ENCODE measurements at regions not wholly inside any gene's neighbourhood (a gene's known extent, or its start where the extent isn't known, plus 50 kb on each side); places are given as distances from the start of the nearest gene placed in this dataset.
A peak's percentile ranks its signal among the peaks of the same experiment; 100 is the strongest.

DNA sequence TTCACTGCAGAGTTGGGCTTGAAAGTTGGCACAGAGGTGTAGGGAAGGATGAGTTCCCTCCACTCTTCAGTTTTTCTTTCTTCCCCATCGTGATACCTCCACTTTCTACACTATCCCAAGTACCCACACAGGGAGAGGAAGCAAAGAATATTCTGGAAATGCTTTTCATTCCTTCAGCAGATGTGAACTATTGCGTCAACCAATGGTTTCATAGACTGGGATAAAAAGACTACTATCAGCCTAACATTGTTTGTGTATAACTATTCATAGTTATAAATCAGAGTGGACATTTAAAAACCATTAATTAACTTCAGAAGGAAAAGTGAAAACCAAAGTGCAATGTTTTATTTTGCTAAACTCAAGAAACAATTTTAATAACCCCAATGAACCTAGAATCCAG, 63.6 kb upstream of the MAMDC2 start:
- Histone ChIP-seq H3K27me3 (ENCODE audit: control insufficient read depth, insufficient read depth, low read length) (no peaks in the 10 kb centered on the region), H3K4me3 (ENCODE audit: low read depth, low read length) (no peak overlapping the region), H3K36me3 (ENCODE audit: control insufficient read depth, insufficient read depth, low read length) (no peaks in the 10 kb centered on the region)
- no peak for DNase-seq (ENCODE audit: low read depth)
- TF ChIP-seq, protein P1, sequence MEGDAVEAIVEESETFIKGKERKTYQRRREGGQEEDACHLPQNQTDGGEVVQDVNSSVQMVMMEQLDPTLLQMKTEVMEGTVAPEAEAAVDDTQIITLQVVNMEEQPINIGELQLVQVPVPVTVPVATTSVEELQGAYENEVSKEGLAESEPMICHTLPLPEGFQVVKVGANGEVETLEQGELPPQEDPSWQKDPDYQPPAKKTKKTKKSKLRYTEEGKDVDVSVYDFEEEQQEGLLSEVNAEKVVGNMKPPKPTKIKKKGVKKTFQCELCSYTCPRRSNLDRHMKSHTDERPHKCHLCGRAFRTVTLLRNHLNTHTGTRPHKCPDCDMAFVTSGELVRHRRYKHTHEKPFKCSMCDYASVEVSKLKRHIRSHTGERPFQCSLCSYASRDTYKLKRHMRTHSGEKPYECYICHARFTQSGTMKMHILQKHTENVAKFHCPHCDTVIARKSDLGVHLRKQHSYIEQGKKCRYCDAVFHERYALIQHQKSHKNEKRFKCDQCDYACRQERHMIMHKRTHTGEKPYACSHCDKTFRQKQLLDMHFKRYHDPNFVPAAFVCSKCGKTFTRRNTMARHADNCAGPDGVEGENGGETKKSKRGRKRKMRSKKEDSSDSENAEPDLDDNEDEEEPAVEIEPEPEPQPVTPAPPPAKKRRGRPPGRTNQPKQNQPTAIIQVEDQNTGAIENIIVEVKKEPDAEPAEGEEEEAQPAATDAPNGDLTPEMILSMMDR (IDR thresholded peaks at IDR 0.05; ENCODE audit: insufficient read depth, low read length, poor library complexity, severe bottlenecking) = no peak

DNA sequence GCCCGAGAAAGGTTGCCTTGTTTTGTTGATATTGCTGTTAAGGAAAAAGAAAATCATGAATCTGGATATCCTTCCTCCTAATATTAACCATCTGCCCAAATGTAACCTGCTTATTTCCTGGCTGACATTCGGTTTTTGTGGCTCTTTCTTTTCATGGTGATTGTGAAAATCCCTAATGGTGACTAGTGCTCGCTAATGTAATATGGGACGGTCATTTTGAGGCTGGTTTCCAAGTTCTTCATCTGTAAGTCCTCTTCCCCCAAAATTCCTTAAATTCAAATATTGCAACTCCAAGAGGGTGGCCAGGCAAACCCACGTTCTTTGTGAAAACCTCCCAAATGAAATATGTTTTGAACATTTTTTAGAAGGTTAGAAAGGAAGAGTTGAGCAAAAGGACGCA, 63.1 kb upstream of the MAMDC2 start:
- H3K36me3 ChIP-seq (ENCODE audit: control insufficient read depth, insufficient read depth, low read length) = no peaks in the 10 kb centered on the region
- H3K4me3 ChIP-seq (ENCODE audit: low read depth, low read length) = no peak overlapping the region
- TF ChIP-seq, protein P1 (IDR thresholded peaks at IDR 0.05; ENCODE audit: insufficient read depth, low read length, poor library complexity, severe bottlenecking) = no peak
- DNase-seq (ENCODE audit: low read depth) = no peak
- H3K27me3 ChIP-seq (ENCODE audit: control insufficient read depth, insufficient read depth, low read length) = no peaks in the 10 kb centered on the region

DNA sequence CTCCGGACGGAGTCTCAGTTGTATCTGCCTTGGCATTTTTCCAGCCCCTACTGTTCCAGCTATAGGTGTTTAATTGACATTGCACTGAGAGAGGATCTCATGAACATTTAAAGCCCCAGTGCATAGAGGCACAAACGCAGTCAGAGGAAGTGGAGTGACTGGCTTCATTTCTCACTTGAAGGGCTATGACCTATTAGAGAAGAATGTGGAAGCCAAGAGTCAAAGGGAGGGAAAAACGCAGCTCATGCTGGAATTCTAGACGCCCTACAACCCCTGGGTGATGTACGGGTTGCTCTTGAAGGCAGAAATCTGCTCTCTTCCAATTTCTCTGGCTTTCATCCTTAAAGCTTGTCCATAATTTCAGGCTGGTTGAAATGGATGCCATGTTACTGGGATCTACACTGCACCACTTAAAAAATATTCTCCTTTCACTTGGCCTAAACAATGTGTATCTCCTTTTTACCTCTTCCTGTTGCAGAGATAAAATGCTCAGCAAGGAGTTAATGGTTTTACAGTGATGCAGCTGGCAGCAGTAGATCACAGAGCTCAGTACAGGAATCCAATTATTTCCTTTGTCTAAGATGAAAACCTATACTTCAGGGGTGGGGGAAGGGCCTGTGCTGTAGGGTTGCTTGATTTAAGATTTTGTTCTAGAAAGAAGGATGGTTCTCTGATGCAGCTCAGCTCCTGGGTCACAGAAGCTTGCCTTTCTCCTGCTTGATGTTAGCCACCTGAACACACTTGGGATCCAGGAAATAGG, 61.8 kb upstream of the MAMDC2 start:
- Histone ChIP-seq H3K27me3 (ENCODE audit: control insufficient read depth, insufficient read depth, low read length) (no peaks in the 10 kb centered on the region), H3K36me3 (ENCODE audit: control insufficient read depth, insufficient read depth, low read length) (no peaks in the 10 kb centered on the region), H3K4me3 (ENCODE audit: low read depth, low read length) (no peak overlapping the region)
- TF ChIP-seq, protein P1 (IDR thresholded peaks at IDR 0.05; ENCODE audit: insufficient read depth, low read length, poor library complexity, severe bottlenecking) = no peak
- DNase-seq (ENCODE audit: low read depth) = peak; percentile 50

DNA sequence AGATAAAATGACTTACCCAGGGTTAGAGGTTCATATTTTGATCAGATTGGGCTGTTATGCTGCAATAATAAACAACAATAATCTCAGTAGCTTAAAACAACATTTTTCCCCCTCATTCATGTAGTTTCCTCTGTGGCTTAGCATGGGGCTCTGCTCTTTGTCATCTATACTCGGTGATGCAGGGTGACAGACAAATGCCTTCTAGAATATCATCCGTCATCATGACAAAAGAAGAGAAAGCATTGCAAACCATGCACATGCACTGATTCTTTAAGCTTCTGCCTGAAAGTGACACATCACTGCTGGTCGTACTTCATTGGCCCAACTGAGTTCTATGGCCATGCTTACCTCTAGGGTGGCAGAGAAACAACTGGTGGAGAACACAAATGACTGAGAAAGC, 58.8 kb upstream of the MAMDC2 start:
- DNase-seq (ENCODE audit: low read depth) = no peak
- TF ChIP-seq, protein P1 (IDR thresholded peaks at IDR 0.05; ENCODE audit: insufficient read depth, low read length, poor library complexity, severe bottlenecking) = no peak

DNA sequence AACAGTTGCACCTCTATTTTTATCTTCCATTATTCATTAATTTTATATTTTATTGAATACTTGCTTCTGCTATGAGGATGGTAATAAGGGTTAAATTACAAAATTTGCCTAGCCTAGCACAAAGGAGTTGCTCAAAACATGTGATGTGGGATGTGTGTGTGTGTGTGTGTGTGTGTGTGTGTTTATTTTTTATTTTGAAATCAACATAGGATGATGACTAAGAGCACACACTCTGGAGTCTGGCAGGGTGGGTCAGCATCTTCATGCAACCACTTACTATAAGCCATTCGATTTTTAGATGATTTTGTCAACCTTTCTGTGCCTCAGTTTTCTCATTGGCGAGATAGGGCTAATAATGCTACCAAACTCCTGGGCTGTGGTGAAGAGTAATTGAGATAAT, 57.7 kb upstream of the MAMDC2 start:
- DNase-seq (ENCODE audit: low read depth) = no peak
- H3K36me3 ChIP-seq (ENCODE audit: control insufficient read depth, insufficient read depth, low read length) = no peaks in the 10 kb centered on the region
- H3K4me3 ChIP-seq (ENCODE audit: low read depth, low read length) = no peak overlapping the region
- TF ChIP-seq, protein P1 (IDR thresholded peaks at IDR 0.05; ENCODE audit: insufficient read depth, low read length, poor library complexity, severe bottlenecking) = no peak
- H3K27me3 ChIP-seq (ENCODE audit: control insufficient read depth, insufficient read depth, low read length) = no peaks in the 10 kb centered on the region

More for the DNA sequence above, 58.8 kb upstream of the MAMDC2 start:
- Histone ChIP-seq H3K27me3 (ENCODE audit: control insufficient read depth, insufficient read depth, low read length) (no peaks in the 10 kb centered on the region), H3K36me3 (ENCODE audit: control insufficient read depth, insufficient read depth, low read length) (no peaks in the 10 kb centered on the region), H3K4me3 (ENCODE audit: low read depth, low read length) (no peak overlapping the region)

DNA sequence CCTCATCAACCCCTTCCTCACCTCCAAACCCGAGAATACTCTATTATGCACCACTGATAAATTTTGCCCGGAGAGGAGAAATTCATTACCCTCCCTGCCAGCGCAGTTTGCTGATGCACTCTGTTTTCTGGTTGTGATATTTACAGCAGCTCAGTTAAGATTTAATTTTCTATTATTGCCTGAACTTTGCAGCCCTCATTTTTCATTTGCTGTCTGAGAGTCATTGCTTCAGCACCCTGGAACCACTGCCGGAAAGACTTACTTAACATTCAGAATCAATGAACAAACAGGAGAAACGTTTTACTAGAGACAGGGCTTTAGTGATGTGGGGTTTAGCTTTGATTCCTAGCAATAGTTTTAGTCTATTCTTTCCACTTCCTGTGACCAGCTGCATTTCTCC, 56.7 kb upstream of the MAMDC2 start:
- H3K36me3 ChIP-seq (ENCODE audit: control insufficient read depth, insufficient read depth, low read length) = no peaks in the 10 kb centered on the region
- H3K27me3 ChIP-seq (ENCODE audit: control insufficient read depth, insufficient read depth, low read length) = no peaks in the 10 kb centered on the region
- TF ChIP-seq, protein P1 (IDR thresholded peaks at IDR 0.05; ENCODE audit: insufficient read depth, low read length, poor library complexity, severe bottlenecking) = no peak
- no peak for DNase-seq (ENCODE audit: low read depth)
- no peak overlapping the region for H3K4me3 ChIP-seq (ENCODE audit: low read depth, low read length)

All from kidney epithelial cell (primary cell).